ENCODE measurements at regions not wholly inside any gene's neighbourhood (a gene's known extent, or its start where the extent isn't known, plus 50 kb on each side); places are given as distances from the start of the nearest gene placed in this dataset.
"Not testable (repeated sequence)": the region's sequence is repeated elsewhere in the genome, so short reads cannot be mapped to it uniquely, and the experiment has no call there.

- DNase-seq (ENCODE audit: low read depth in 2 of 2), result no peak
Measured at GRCh38 chr18:73446502-73446901, 578.7 kb upstream of the NETO1 start.

GRCh38 chr18:73431620-73432019 lies 563.8 kb upstream of the NETO1 start:
- no peak for DNase-seq (ENCODE audit: low read depth in 2 of 2)

GRCh38 chr18:73421010-73421409 lies 553.2 kb upstream of the NETO1 start:
- DNase-seq (ENCODE audit: low read depth in 2 of 2), result no peak

- no peak for DNase-seq (ENCODE audit: low read depth in 2 of 2)
Measured at GRCh38 chr18:73419531-73419930, 551.7 kb upstream of the NETO1 start.

- DNase-seq (ENCODE audit: low read depth in 2 of 2), result no peak
Measured at GRCh38 chr18:73414598-73414997, 546.8 kb upstream of the NETO1 start.

GRCh38 chr18:73414069-73414468 lies 546.3 kb upstream of the NETO1 start:
- no peak for DNase-seq (ENCODE audit: low read depth in 2 of 2)

GRCh38 chr18:73409242-73409641 lies 541.5 kb upstream of the NETO1 start:
- no peak for DNase-seq (ENCODE audit: low read depth in 2 of 2)

- DNase-seq (ENCODE audit: low read depth in 2 of 2), result no peak
Measured at GRCh38 chr18:73408469-73408868, 540.7 kb upstream of the NETO1 start.

- no peak for DNase-seq (ENCODE audit: low read depth in 2 of 2)
Measured at GRCh38 chr18:73407506-73407905, 539.7 kb upstream of the NETO1 start.

GRCh38 chr18:73384246-73384645 lies 516.5 kb upstream of the NETO1 start:
- no peak for DNase-seq (ENCODE audit: low read depth in 2 of 2)

GRCh38 chr18:73381699-73382036 lies 513.9 kb upstream of the NETO1 start:
- no peak for DNase-seq (ENCODE audit: low read depth in 2 of 2)

GRCh38 chr18:73381016-73381698 lies 513.4 kb upstream of the NETO1 start:
- no peak for DNase-seq (ENCODE audit: low read depth in 2 of 2)

- no peak for DNase-seq (ENCODE audit: low read depth in 2 of 2)
Measured at GRCh38 chr18:73366713-73367112, 498.9 kb upstream of the NETO1 start.

- DNase-seq (ENCODE audit: low read depth in 2 of 2), result no peak
Measured at GRCh38 chr18:73365018-73365417, 497.2 kb upstream of the NETO1 start.

- no peak for DNase-seq (ENCODE audit: low read depth in 2 of 2)
Measured at GRCh38 chr18:73355121-73355520, 487.3 kb upstream of the NETO1 start.

GRCh38 chr18:73352546-73352945 lies 484.8 kb upstream of the NETO1 start:
- DNase-seq (ENCODE audit: low read depth in 2 of 2), result no peak

- no peak for DNase-seq (ENCODE audit: low read depth in 2 of 2)
Measured at GRCh38 chr18:73340135-73340977, 472.6 kb upstream of the NETO1 start.

- no peak for DNase-seq (ENCODE audit: low read depth in 2 of 2)
Measured at GRCh38 chr18:73331212-73331772, 463.5 kb upstream of the NETO1 start.

- not testable (repeated sequence) for DNase-seq (ENCODE audit: low read depth in 2 of 2)
Measured at GRCh38 chr18:73330106-73330505, 462.3 kb upstream of the NETO1 start.

- not testable (repeated sequence) for DNase-seq (ENCODE audit: low read depth in 2 of 2)
Measured at GRCh38 chr18:73324187-73324831, 456.5 kb upstream of the NETO1 start.

- no peak for DNase-seq (ENCODE audit: low read depth in 2 of 2)
Measured at GRCh38 chr18:73318739-73319479, 451.1 kb upstream of the NETO1 start.

- DNase-seq (ENCODE audit: low read depth in 2 of 2), result no peak
Measured at GRCh38 chr18:73316513-73316912, 448.7 kb upstream of the NETO1 start.
